ENCODE measurements at regions not wholly inside any gene's neighbourhood (a gene's known extent, or its start where the extent isn't known, plus 50 kb on each side); places are given as distances from the start of the nearest gene placed in this dataset.

DNA sequence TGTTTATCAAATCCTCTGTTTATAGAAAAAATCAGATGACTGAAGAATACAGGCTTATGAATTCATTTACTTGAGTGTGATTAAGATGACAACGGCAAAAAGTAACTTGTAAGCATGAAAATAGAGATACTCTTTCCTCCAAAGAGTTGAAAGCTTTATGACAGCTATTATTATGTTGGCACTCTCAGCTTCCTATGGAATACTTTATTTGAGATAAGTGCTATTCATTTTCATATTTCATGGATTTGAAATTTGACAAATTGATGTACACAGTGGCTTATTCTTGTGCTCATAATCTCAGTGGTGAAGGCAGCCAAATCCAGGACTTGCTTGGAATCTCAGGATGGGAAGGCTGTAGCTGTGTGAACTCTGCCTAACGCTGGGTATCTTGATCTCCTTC is 991.6 kb downstream of the GALC start (continued):
- TF ChIP-seq, protein P1, sequence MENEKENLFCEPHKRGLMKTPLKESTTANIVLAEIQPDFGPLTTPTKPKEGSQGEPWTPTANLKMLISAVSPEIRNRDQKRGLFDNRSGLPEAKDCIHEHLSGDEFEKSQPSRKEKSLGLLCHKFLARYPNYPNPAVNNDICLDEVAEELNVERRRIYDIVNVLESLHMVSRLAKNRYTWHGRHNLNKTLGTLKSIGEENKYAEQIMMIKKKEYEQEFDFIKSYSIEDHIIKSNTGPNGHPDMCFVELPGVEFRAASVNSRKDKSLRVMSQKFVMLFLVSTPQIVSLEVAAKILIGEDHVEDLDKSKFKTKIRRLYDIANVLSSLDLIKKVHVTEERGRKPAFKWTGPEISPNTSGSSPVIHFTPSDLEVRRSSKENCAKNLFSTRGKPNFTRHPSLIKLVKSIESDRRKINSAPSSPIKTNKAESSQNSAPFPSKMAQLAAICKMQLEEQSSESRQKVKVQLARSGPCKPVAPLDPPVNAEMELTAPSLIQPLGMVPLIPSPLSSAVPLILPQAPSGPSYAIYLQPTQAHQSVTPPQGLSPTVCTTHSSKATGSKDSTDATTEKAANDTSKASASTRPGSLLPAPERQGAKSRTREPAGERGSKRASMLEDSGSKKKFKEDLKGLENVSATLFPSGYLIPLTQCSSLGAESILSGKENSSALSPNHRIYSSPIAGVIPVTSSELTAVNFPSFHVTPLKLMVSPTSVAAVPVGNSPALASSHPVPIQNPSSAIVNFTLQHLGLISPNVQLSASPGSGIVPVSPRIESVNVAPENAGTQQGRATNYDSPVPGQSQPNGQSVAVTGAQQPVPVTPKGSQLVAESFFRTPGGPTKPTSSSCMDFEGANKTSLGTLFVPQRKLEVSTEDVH (IDR thresholded peaks at IDR 0.05; ENCODE audit: low read depth, partially characterized antibody): no peak
- no peak for TF ChIP-seq MXI1 (IDR thresholded peaks at IDR 0.05; ENCODE audit: low read depth, low read length)
- no peak for TF ChIP-seq ZNF274 (IDR thresholded peaks at IDR 0.05; ENCODE audit: insufficient read depth, insufficient read length)
- no peak for TF ChIP-seq SPI1 (IDR thresholded peaks at IDR 0.05; ENCODE audit: borderline replicate concordance, insufficient read depth, low read depth, low read length)

DNA sequence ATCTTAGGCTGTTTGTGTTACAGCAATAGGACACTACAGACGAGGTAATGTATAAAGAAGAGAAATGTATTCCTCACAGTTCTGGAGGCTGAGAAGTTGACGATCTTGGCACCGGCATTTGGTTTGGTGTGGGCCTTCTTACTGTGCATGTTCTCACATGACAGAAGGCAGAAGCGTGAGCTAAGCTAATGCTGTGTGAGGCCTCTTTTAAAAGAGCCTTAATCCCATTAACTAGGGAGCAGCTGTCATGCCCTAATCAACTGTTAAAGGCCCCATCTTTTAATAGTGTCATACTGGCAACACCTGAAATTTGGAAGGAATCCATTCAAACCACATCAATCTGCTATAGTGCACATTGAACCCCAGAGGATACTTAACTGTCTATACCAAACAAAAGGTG is 992.9 kb downstream of the GALC start:
- no peaks in the 10 kb centered on the region for H3K79me2 ChIP-seq (ENCODE audit: control insufficient read depth, insufficient read depth, low read length)
- no peaks in the 10 kb centered on the region for H3K36me3 ChIP-seq (ENCODE audit: control insufficient read depth in 2 of 2, insufficient read depth in 2 of 2, low read length in 1 of 2)
- 15% methylated on average over 4 of the region's 4 CpGs for WGBS (ENCODE audit: insufficient coverage, insufficient replicate concordance, low lambda C conversion rate, missing lambda C conversion rate)
- BruUV-seq (replicated peaks): no TSS peak
- ChIA-PET SMC1A (ENCODE audit: uncharacterized antibody, unreplicated experiment) (no interaction called here), POLR2A (no interaction called here), CTCF (no interaction called here), RAD21 (ENCODE audit: unreplicated experiment) (no interaction called here)
- H3K9me3 ChIP-seq (replicated peaks; ENCODE audit: control insufficient read depth, insufficient read depth, low read length): no peaks in the 10 kb centered on the region
- TF ChIP-seq STAT1 (conservative IDR thresholded peaks at IDR 0.05) (no peak), NFYB (IDR thresholded peaks at IDR 0.05; ENCODE audit: insufficient read depth, low read depth, low read length) (no peak), NR2C1 (IDR thresholded peaks at IDR 0.05) (no peak), RUNX3 (IDR thresholded peaks at IDR 0.05; ENCODE audit: low read length) (no peak), GATAD2B (conservative IDR thresholded peaks at IDR 0.05; ENCODE audit: low read depth) (no peak), STAT3 (IDR thresholded peaks at IDR 0.05; ENCODE audit: low read depth, low read length) (no peak), CBX3 (IDR thresholded peaks at IDR 0.05; ENCODE audit: borderline replicate concordance, low read depth) (no peak), SPI1 (IDR thresholded peaks at IDR 0.05; ENCODE audit: borderline replicate concordance, insufficient read depth, low read depth, low read length) (no peak), IKZF2 (IDR thresholded peaks at IDR 0.05) (no peak), SIN3A (IDR thresholded peaks at IDR 0.05; ENCODE audit: low read depth, low read length) (no peak), MXI1 (IDR thresholded peaks at IDR 0.05; ENCODE audit: low read depth, low read length) (no peak), RFX5 (IDR thresholded peaks at IDR 0.05; ENCODE audit: low read depth, low read length) (no peak), POU2F2 (IDR thresholded peaks at IDR 0.05; ENCODE audit: borderline replicate concordance, low read depth, low read length) (no peak), ZNF217 (IDR thresholded peaks at IDR 0.05) (no peak), BACH1 (IDR thresholded peaks at IDR 0.05; ENCODE audit: borderline replicate concordance) (no peak)
- no peak for FAIRE-seq
- no peak for ATAC-seq
- intact Hi-C loops (cut with micrococcal nuclease; ENCODE audit: unreplicated experiment): no loop called here
- in situ Hi-C loops (cut with MboI): no loop called here
- H3K4me1 ChIP-seq (ENCODE audit: control insufficient read depth, insufficient read depth, low read length): no peaks in the 10 kb centered on the region
- no peak overlapping the region for H3K4me3 ChIP-seq
- no peaks in the 10 kb centered on the region for H4K20me1 ChIP-seq (ENCODE audit: control insufficient read depth, insufficient read depth)
- no peak for DNase-seq (ENCODE audit: low read depth, low spot score)
- no peak overlapping the region for H3K9ac ChIP-seq (ENCODE audit: control insufficient read depth, insufficient read depth, low read length)
- H3K27ac ChIP-seq (ENCODE audit: control insufficient read depth, insufficient read depth): no peak overlapping the region
- H3K4me2 ChIP-seq (ENCODE audit: control insufficient read depth, insufficient read depth): no peak overlapping the region
- no peak overlapping the region for H2AFZ ChIP-seq (ENCODE audit: control insufficient read depth, low read depth, low read length)
- no peaks in the 10 kb centered on the region for H3K27me3 ChIP-seq (replicated peaks in 1 of 2; ENCODE audit: control insufficient read depth in 2 of 2, insufficient read depth in 2 of 2, low read length in 1 of 2)
